ENCODE measurements at regions not wholly inside any gene's neighbourhood (a gene's known extent, or its start where the extent isn't known, plus 50 kb on each side); places are given as distances from the start of the nearest gene placed in this dataset.

DNA sequence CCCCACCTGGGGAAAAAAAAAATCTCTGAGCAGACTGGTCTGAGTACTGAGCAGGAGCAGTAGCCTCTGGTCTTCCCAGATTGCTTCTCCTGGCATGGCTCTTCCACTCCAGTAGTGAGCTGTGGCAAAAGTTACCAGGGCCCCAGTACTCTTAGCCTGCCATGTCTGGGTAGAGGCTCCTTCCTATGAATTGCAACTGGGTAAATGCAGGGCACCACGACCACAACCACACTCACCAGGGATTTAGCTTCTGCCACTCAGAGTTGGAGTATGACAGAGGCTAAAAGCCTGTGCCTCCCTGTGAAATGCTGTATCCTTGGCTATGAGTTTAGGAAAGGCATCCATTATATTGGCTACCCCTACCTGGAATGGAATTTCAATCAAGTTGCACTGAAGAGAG, 67.9 kb upstream of the CCDC54 start:
- TF ChIP-seq, protein P1, sequence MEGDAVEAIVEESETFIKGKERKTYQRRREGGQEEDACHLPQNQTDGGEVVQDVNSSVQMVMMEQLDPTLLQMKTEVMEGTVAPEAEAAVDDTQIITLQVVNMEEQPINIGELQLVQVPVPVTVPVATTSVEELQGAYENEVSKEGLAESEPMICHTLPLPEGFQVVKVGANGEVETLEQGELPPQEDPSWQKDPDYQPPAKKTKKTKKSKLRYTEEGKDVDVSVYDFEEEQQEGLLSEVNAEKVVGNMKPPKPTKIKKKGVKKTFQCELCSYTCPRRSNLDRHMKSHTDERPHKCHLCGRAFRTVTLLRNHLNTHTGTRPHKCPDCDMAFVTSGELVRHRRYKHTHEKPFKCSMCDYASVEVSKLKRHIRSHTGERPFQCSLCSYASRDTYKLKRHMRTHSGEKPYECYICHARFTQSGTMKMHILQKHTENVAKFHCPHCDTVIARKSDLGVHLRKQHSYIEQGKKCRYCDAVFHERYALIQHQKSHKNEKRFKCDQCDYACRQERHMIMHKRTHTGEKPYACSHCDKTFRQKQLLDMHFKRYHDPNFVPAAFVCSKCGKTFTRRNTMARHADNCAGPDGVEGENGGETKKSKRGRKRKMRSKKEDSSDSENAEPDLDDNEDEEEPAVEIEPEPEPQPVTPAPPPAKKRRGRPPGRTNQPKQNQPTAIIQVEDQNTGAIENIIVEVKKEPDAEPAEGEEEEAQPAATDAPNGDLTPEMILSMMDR (IDR thresholded peaks at IDR 0.05; ENCODE audit: low read depth, low read length), result no peak
- H3K4me3 ChIP-seq (ENCODE audit: low read depth, low read length), result no peak overlapping the region

DNA sequence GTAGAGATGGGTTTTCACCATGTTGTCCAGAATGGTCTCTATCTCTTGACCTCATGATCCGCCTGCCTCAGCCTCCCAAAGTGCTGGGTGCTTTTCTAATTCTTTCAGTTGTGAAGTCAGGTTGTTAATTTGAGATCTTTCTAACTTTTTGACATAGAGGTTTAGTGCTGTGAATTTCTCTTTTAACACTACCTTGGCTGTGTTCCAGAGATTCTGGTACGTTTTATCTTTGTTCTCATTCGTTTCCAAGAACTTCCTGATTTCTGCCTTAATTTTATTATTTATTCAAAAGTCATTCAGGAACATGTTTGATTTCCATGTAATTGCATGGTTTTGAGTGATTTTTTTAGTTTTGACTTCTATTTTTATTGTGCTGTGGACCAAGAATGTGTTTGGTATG, 63.5 kb upstream of the CCDC54 start:
- TF ChIP-seq, protein P1 (IDR thresholded peaks at IDR 0.05; ENCODE audit: low read depth, low read length), result no peak

DNA sequence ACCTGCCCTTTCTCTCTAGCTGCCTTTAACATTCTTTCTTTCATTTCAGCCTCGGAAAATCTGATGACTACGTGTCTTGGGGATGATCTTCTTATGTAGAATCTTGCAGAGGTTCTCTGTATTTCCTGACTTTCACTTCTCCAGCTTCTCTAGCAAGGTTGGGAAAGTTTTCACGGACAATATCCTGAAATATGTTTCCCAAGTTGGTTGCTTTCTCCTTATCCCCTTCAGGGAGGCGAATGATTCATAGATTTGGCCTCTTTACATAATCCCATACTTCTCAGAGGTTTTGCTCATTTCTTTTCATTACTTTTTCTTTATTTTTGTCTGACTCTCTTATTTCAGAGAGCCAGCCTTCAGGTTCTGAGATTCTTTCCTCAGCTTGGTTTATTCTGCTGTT, 62.1 kb upstream of the CCDC54 start:
- H3K4me3 ChIP-seq (ENCODE audit: low read depth, low read length), result no peak overlapping the region
- TF ChIP-seq, protein P1 (IDR thresholded peaks at IDR 0.05; ENCODE audit: low read depth, low read length), result no peak

More for the DNA sequence above, 63.5 kb upstream of the CCDC54 start:
- H3K4me3 ChIP-seq (ENCODE audit: low read depth, low read length), result no peak overlapping the region

DNA sequence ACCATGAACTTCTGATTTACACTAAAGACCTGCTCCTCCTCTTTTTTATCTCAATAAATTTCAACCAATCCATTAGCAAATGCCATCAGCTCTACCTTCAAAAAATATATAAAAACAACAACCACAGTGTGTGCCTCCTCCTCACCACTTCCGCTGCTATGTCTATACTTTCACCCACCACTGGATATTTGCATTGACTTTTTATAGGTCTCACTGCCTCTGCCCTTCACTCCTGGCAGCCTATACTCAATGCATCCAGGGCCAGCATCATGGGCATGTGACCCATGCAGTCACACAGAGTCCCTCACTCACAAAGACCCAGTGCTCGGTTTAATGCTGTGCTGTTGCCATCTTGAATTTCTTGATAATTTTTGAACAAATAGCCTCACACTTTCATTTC, 53.5 kb upstream of the CCDC54 start:
- H3K4me3 ChIP-seq (ENCODE audit: low read depth, low read length), result no peak overlapping the region
- TF ChIP-seq, protein P1 (IDR thresholded peaks at IDR 0.05; ENCODE audit: low read depth, low read length), result no peak

DNA sequence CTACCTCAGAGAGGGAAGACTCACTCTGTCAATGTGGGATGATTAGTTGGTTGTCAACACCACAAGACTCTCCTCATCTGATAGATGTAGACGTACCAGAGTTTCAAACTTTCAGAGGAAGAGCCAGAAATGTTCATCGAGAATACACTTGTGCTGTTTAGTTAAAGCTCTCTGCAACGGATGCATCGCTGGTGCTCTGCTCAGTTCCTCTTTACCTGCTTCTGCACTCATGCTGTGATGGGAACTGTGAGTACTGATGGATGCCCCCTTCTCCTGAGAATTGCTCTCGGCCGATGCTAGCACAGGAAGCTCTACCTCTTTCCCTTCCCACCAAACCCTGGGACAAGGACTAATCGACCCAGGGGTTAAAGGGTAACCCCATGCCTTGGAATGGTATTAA, 51.8 kb upstream of the CCDC54 start:
- TF ChIP-seq, protein P1 (IDR thresholded peaks at IDR 0.05; ENCODE audit: low read depth, low read length), result no peak
- H3K4me3 ChIP-seq (ENCODE audit: low read depth, low read length), result no peak overlapping the region

Measured in WI38 (cell line).